Stimulated activated CD8-positive, alpha-beta memory T cell treated with anti-CD3 and anti-CD28 coated beads, Interleukin-2, amount 100 ng/mL, for 48 hours (primary cell): ENCODE measurements at regions not wholly inside any gene's neighbourhood (a gene's known extent, or its start where the extent isn't known, plus 50 kb on each side); places are given as distances from the start of the nearest gene placed in this dataset.
"Not testable (repeated sequence)": the region's sequence is repeated elsewhere in the genome, so short reads cannot be mapped to it uniquely, and the experiment has no call there.

Source experiments
- DNase-seq, 2 donors: peaks; one replicate each; pipeline ENCODE4 v3.0.0-alpha.2; 2020; ENCODE audit warnings: low read depth in 2 of 2

- DNase-seq, result no peak
Measured at GRCh38 chr19:28444362-28444761, 768.6 kb downstream of the UQCRFS1 start.

GRCh38 chr19:28443361-28443760 is 769.6 kb downstream of the UQCRFS1 start:
- DNase-seq, result no peak

GRCh38 chr19:28437390-28438346 is 775.3 kb downstream of the UQCRFS1 start:
- no peak for DNase-seq

- no peak for DNase-seq
Measured at GRCh38 chr19:28436320-28436719, 776.6 kb downstream of the UQCRFS1 start.

- no peak for DNase-seq
Measured at GRCh38 chr19:28435551-28436271, 777.2 kb downstream of the UQCRFS1 start.

GRCh38 chr19:28434794-28435193 is 778.2 kb downstream of the UQCRFS1 start:
- DNase-seq, result not testable (repeated sequence)

- DNase-seq, result not testable (repeated sequence)
Measured at GRCh38 chr19:28434365-28434764, 778.6 kb downstream of the UQCRFS1 start.

- DNase-seq, result not testable (repeated sequence)
Measured at GRCh38 chr19:28433166-28433565, 779.8 kb downstream of the UQCRFS1 start.

- no peak for DNase-seq
Measured at GRCh38 chr19:28430214-28430613, 782.7 kb downstream of the UQCRFS1 start.

GRCh38 chr19:28429356-28429755 is 783.6 kb downstream of the UQCRFS1 start:
- no peak for DNase-seq

GRCh38 chr19:28428663-28429348 is 784.1 kb downstream of the UQCRFS1 start:
- no peak for DNase-seq

- DNase-seq, result no peak
Measured at GRCh38 chr19:28427376-28428083, 785.4 kb downstream of the UQCRFS1 start.

GRCh38 chr19:28426730-28427225 is 786.2 kb downstream of the UQCRFS1 start:
- no peak for DNase-seq

- DNase-seq, result no peak
Measured at GRCh38 chr19:28426110-28426729, 786.7 kb downstream of the UQCRFS1 start.

- no peak for DNase-seq
Measured at GRCh38 chr19:28425046-28425931, 787.7 kb downstream of the UQCRFS1 start.

GRCh38 chr19:28424662-28425045 is 788.3 kb downstream of the UQCRFS1 start:
- DNase-seq, result no peak

- DNase-seq, result no peak
Measured at GRCh38 chr19:28424077-28424476, 788.9 kb downstream of the UQCRFS1 start.

- DNase-seq, result no peak
Measured at GRCh38 chr19:28422791-28423650, 789.9 kb downstream of the UQCRFS1 start.

- no peak for DNase-seq
Measured at GRCh38 chr19:28422046-28422445, 790.9 kb downstream of the UQCRFS1 start.
